Right lobe of liver (tissue), 4 donors: ENCODE measurements at regions not wholly inside any gene's neighbourhood (a gene's known extent, or its start where the extent isn't known, plus 50 kb on each side); places are given as distances from the start of the nearest gene placed in this dataset.

Source experiments
- POLR2A ChIP-seq: fragments of 450-650 bp; IDR thresholded peaks from one replicate; pipeline ENCODE4 v1.6.1; 2017; ENCODE audit warnings: antibody characterized with exemption, mild to moderate bottlenecking
- TF ChIP-seq, protein P1 (sequence below), 4 donors: fragments of 200-600 bp in 3 of 4; fragments of 450-650 bp in 1 of 4; IDR thresholded peaks; one replicate each; pipeline versions ENCODE4 v1.5.1 to v1.8.0; 2016 to 2022; ENCODE audit warnings: antibody characterized with exemption in 4 of 4, mild to moderate bottlenecking in 2 of 4
- donor health status: DM: no; HTN: no; CAD: no.
- donor health status: DM: no; HTN: no; CAD: no.
- donor health status: DM: no; HTN: yes; CAD: no.

DNA sequence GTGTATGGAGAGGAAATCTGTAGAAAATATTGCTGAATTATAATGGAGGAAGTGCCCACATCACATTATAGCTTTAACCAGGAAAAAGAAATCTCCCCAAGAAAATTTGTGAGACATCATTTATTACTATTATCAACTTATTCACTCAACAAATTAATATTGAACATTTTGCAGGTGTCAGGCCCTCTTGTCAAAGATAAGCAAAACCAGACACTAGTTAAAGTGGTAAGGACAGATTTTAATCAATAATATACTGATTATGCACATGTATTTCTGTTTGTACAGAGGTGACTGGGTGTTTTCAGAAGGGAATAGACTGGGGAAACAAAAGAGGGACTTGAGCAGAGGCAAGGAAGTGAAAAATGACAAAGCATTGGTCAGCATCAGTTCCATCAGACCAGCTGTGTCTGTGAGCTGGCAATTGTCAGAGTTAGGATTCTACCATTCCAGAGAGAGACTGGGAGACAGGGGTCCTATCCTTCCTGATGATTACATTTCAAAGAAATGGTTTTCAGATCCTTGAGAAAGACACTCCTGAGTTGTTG lies 519.2 kb downstream of the UTRN start:
- TF ChIP-seq, protein P1, sequence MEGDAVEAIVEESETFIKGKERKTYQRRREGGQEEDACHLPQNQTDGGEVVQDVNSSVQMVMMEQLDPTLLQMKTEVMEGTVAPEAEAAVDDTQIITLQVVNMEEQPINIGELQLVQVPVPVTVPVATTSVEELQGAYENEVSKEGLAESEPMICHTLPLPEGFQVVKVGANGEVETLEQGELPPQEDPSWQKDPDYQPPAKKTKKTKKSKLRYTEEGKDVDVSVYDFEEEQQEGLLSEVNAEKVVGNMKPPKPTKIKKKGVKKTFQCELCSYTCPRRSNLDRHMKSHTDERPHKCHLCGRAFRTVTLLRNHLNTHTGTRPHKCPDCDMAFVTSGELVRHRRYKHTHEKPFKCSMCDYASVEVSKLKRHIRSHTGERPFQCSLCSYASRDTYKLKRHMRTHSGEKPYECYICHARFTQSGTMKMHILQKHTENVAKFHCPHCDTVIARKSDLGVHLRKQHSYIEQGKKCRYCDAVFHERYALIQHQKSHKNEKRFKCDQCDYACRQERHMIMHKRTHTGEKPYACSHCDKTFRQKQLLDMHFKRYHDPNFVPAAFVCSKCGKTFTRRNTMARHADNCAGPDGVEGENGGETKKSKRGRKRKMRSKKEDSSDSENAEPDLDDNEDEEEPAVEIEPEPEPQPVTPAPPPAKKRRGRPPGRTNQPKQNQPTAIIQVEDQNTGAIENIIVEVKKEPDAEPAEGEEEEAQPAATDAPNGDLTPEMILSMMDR (IDR thresholded peaks at IDR 0.05), result no peak
- no peak for TF ChIP-seq POLR2A
